Progenitor cell of endocrine pancreas (in vitro differentiated cells): ENCODE measurements at regions not wholly inside any gene's neighbourhood (a gene's known extent, or its start where the extent isn't known, plus 50 kb on each side); places are given as distances from the start of the nearest gene placed in this dataset.

Experiments
- DNase-seq: peaks from one replicate; pipeline ENCODE4 v3.0.0; 2021; ENCODE audit warnings: low spot score; ENCODE audit not compliant: unreplicated experiment
- H3K27ac Mint-ChIP-seq: 2 replicates; pipeline ENCODE4 v1.8.0; 2021; ENCODE audit warnings: mild to moderate bottlenecking, moderate library complexity, mixed read lengths
- H3K27me3 Mint-ChIP-seq: 2 replicates; pipeline ENCODE4 v1.8.0; 2021; ENCODE audit warnings: mixed read lengths
- H3K36me3 Mint-ChIP-seq: 2 replicates; pipeline ENCODE4 v1.8.0; 2022; ENCODE audit warnings: mixed read lengths; ENCODE audit not compliant: insufficient read depth
- H3K4me1 Mint-ChIP-seq: 2 replicates; pipeline ENCODE4 v1.8.0; 2021; ENCODE audit warnings: low read depth, mixed read lengths
- H3K4me3 Mint-ChIP-seq: 2 replicates; pipeline ENCODE4 v1.8.0; 2021; ENCODE audit warnings: low read depth, mild to moderate bottlenecking, moderate library complexity, mixed read lengths
- H3K9me3 Mint-ChIP-seq: 2 replicates; pipeline ENCODE4 v1.8.0; 2021; ENCODE audit warnings: low read depth, mixed read lengths
- CTCF ChIP-seq: fragments of 200-600 bp; sonication (generic); IDR thresholded peaks from one replicate; pipeline ENCODE4 v1.5.0; 2021; ENCODE audit warnings: antibody characterized with exemption, mild to moderate bottlenecking; ENCODE audit not compliant: unreplicated experiment

- no peaks in the 10 kb centered on the region for H3K36me3 Mint-ChIP-seq
- peaks cover 29% of the 10 kb centered on the region for H3K4me1 Mint-ChIP-seq
- no peak for TF ChIP-seq CTCF
- H3K27ac Mint-ChIP-seq = no peak overlapping the region
- DNase-seq = no peak
- peaks cover 10% of the 10 kb centered on the region for H3K27me3 Mint-ChIP-seq
- H3K9me3 Mint-ChIP-seq = no peaks in the 10 kb centered on the region
- no peak overlapping the region for H3K4me3 Mint-ChIP-seq
Measured at GRCh38 chr9:88775037-88775471, 216.2 kb upstream of the S1PR3 start.

GRCh38 chr9:88775559-88775958 lies 215.7 kb upstream of the S1PR3 start:
- no peaks in the 10 kb centered on the region for H3K9me3 Mint-ChIP-seq
- H3K27ac Mint-ChIP-seq = peak overlapping the region; percentile 71
- no peak for TF ChIP-seq CTCF
- no peak for DNase-seq
- H3K27me3 Mint-ChIP-seq = peaks cover 10% of the 10 kb centered on the region
- H3K4me1 Mint-ChIP-seq = peaks cover 29% of the 10 kb centered on the region
- no peak overlapping the region for H3K4me3 Mint-ChIP-seq
- H3K36me3 Mint-ChIP-seq = no peaks in the 10 kb centered on the region

- H3K27ac Mint-ChIP-seq = peak overlapping the region; percentile 71
- peaks cover 10% of the 10 kb centered on the region for H3K27me3 Mint-ChIP-seq
- H3K4me3 Mint-ChIP-seq = no peak overlapping the region
- no peak for TF ChIP-seq CTCF
- no peaks in the 10 kb centered on the region for H3K36me3 Mint-ChIP-seq
- peaks cover 29% of the 10 kb centered on the region for H3K4me1 Mint-ChIP-seq
- no peak for DNase-seq
- no peaks in the 10 kb centered on the region for H3K9me3 Mint-ChIP-seq
Measured at GRCh38 chr9:88775966-88776365, 215.3 kb upstream of the S1PR3 start.

GRCh38 chr9:88776717-88777497 lies 214.4 kb upstream of the S1PR3 start:
- H3K9me3 Mint-ChIP-seq = no peaks in the 10 kb centered on the region
- no peak for DNase-seq
- H3K27ac Mint-ChIP-seq = no peak overlapping the region
- H3K4me1 Mint-ChIP-seq = peaks cover 29% of the 10 kb centered on the region
- H3K4me3 Mint-ChIP-seq = no peak overlapping the region
- TF ChIP-seq CTCF = no peak
- peaks cover 12% of the 10 kb centered on the region for H3K27me3 Mint-ChIP-seq
- no peaks in the 10 kb centered on the region for H3K36me3 Mint-ChIP-seq

GRCh38 chr9:88777498-88778312 lies 213.6 kb upstream of the S1PR3 start:
- no peak overlapping the region for H3K4me3 Mint-ChIP-seq

More at GRCh38 chr9:88777498-88778312, 213.6 kb upstream of the S1PR3 start:
- H3K27ac Mint-ChIP-seq = no peak overlapping the region
- H3K36me3 Mint-ChIP-seq = no peaks in the 10 kb centered on the region
- no peak for TF ChIP-seq CTCF
- H3K4me1 Mint-ChIP-seq = peaks cover 29% of the 10 kb centered on the region
- no peaks in the 10 kb centered on the region for H3K9me3 Mint-ChIP-seq
- no peak for DNase-seq
- peaks cover 17% of the 10 kb centered on the region for H3K27me3 Mint-ChIP-seq
